Natural killer cell treated with Interleukin-12 subunit alpha and Interleukin-12 subunit beta and Interleukin-15 and Interleukin-18, amount 100 ng/mL, for 72 hours (primary cell): ENCODE measurements at regions not wholly inside any gene's neighbourhood (a gene's known extent, or its start where the extent isn't known, plus 50 kb on each side); places are given as distances from the start of the nearest gene placed in this dataset.
"Not testable (repeated sequence)": the region's sequence is repeated elsewhere in the genome, so short reads cannot be mapped to it uniquely, and the experiment has no call there.

Experiments
- ATAC-seq, 2 donors: fragments of 150-1000 bp; cut with Tn5 transposase in 1 of 2; sonication (Bioruptor Pico), chemical (Tn5 transposase) in 1 of 2; 2 replicates each; pipeline ENCODE4 v1.10.0; 2021
- DNase-seq: peaks from one replicate; pipeline ENCODE4 v3.0.0; 2022; ENCODE audit warnings: low spot score
- H3K27ac Mint-ChIP-seq, 2 donors: 1 replicate in 1 of 2; 2 replicates in 1 of 2; pipeline ENCODE4 v1.8.0; 2022; ENCODE audit warnings: mixed read lengths in 2 of 2, mild to moderate bottlenecking in 1 of 2, moderate library complexity in 1 of 2
- H3K27me3 Mint-ChIP-seq, 2 donors: 1 replicate in 1 of 2; 2 replicates in 1 of 2; pipeline ENCODE4 v1.8.0; 2022; ENCODE audit warnings: mixed read lengths in 2 of 2
- H3K36me3 Mint-ChIP-seq: one replicate; pipeline ENCODE4 v1.8.0; 2022; ENCODE audit warnings: mixed read lengths
- H3K4me1 Mint-ChIP-seq, 2 donors: 1 replicate in 1 of 2; 2 replicates in 1 of 2; pipeline ENCODE4 v1.8.0; 2022; ENCODE audit warnings: low read depth in 2 of 2, mixed read lengths in 2 of 2, mild to moderate bottlenecking in 1 of 2
- H3K4me3 Mint-ChIP-seq: one replicate; pipeline ENCODE4 v1.8.0; 2022; ENCODE audit warnings: mixed read lengths
- H3K9me3 Mint-ChIP-seq: 2 replicates; pipeline ENCODE4 v1.8.0; 2022; ENCODE audit warnings: mixed read lengths

DNA sequence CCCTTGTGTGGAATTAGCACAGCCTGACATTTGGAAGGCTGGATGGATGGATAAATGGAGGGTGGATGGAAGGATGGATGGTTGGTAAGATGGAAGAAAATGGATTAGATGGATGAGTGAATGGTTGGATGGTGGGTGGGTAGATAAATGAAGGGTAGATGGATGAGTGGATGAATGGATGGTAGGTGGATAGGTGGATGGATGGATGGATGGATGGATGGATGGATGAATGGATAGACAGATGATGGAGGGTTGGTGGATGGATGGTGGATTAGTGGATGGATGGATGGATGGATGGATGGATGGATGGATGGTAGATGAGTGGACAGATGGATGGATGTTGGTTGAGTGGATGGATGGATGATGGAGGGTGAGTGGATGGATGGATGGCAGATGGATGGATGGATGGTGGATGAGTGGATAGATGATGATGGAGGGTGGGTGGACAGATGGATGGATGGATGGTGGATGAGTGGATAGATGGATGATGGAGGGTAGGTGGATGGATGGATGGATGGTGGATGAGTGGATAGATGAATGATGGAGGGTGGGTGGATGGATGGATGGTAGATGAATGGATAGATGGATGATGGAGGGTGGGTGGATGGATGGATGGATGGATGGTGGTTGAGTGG, 175.6 kb upstream of the PPP1R26 start:
- Mint-ChIP-seq H3K4me1 (peaks cover 0 to 5% of the 10 kb centered on the region in 2 donors), H3K36me3 (no peaks in the 10 kb centered on the region), H3K4me3 (peak overlapping the region; percentile 32), H3K9me3 (peaks cover 6% of the 10 kb centered on the region), H3K27ac (no peak overlapping the region), H3K27me3 (peaks cover 13 to 26% of the 10 kb centered on the region in 2 donors)
- no peak for DNase-seq
- no peak for ATAC-seq

DNA sequence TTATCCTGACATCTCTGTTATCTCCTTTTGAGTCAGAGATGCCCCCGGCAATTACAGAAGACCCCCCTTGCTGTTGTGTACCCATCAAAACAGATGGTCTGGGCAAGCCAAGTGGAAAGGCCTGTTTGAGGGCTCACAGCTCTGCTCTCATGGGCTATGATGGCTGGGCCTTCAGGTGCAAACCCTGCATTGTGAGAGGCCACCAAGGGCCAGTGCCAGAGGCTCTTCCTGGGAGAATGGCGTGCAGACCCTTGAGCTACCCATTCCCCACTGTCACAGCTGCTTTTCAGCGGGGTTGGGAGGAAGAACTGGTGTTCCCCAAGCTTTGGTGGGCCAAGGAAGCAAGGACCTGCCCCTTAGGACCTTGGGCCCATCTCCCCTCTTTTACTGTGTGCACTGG, 174.7 kb upstream of the PPP1R26 start:
- ATAC-seq (no peak), DNase-seq (no peak)
- peaks cover 0 to 5% of the 10 kb centered on the region in 2 donors for H3K4me1 Mint-ChIP-seq
- no peaks in the 10 kb centered on the region for H3K36me3 Mint-ChIP-seq
- H3K27ac Mint-ChIP-seq = no peak overlapping the region
- no peak overlapping the region for H3K4me3 Mint-ChIP-seq
- H3K27me3 Mint-ChIP-seq = peaks cover 13 to 26% of the 10 kb centered on the region in 2 donors
- peaks cover 6% of the 10 kb centered on the region for H3K9me3 Mint-ChIP-seq

DNA sequence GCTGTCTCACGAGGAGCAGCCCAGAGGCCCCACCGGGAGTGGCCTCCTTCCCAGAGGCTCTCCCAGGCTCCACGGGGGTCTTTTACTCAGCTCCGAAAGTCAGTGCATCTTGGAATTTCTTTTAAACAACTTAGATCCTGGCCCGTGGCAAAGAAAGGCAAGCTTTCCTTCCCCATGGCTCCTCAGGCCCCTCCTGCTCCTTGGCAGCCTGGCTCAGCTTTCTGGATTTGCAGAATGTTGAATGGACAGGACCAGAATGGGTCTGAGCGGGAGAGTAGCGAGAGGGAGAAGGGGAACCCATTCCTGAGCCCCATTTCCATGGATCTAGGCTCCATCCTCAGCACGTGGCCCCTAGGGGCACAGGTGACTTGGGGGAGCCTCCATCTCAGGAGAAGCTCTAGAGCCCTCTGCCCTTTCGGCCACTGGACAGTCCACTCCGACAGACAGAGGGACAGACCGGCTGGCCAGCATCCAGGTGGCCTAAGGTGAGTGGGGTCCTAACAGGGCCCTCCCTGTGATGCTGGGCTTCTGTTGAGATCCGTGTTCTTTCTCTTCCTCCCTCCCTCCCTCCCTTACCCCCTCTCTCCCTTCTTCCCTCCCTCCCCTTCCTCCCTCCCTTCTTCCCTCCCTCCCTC, 173.9 kb upstream of the PPP1R26 start:
- H3K27me3 Mint-ChIP-seq = peaks cover 13 to 31% of the 10 kb centered on the region in 2 donors
- H3K27ac Mint-ChIP-seq = no peak overlapping the region
- no peak for ATAC-seq
- no peak overlapping the region for H3K4me3 Mint-ChIP-seq
- peaks cover 6% of the 10 kb centered on the region for H3K9me3 Mint-ChIP-seq
- H3K36me3 Mint-ChIP-seq = no peaks in the 10 kb centered on the region
- no peak for DNase-seq
- peaks cover 0 to 5% of the 10 kb centered on the region in 2 donors for H3K4me1 Mint-ChIP-seq

DNA sequence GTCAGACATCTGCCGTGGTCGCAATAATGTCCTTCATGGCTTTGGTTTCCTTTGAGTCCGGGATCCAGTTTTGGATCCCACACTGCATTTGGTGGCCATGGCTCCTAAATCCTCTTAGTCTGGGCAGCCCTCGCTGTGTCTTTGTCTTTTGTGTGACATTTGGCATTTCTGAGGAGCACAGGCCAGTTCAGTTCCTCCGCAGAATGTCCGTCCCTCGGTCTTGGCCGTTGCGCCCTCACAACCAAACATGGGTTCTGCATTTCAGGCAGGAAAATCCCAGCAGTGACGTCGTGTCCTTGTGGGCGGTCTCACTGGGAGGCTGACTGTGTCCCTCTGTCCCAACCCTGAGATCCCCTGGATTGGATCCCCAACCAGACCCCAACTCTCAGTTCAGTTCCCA, 172.9 kb upstream of the PPP1R26 start:
- peaks cover 6% of the 10 kb centered on the region for H3K9me3 Mint-ChIP-seq
- ATAC-seq = no peak
- H3K27ac Mint-ChIP-seq = no peak overlapping the region
- no peaks in the 10 kb centered on the region for H3K36me3 Mint-ChIP-seq
- no peak overlapping the region for H3K4me3 Mint-ChIP-seq
- no peak for DNase-seq
- peaks cover 13 to 34% of the 10 kb centered on the region in 2 donors for H3K27me3 Mint-ChIP-seq
- peaks cover 0 to 5% of the 10 kb centered on the region in 2 donors for H3K4me1 Mint-ChIP-seq

DNA sequence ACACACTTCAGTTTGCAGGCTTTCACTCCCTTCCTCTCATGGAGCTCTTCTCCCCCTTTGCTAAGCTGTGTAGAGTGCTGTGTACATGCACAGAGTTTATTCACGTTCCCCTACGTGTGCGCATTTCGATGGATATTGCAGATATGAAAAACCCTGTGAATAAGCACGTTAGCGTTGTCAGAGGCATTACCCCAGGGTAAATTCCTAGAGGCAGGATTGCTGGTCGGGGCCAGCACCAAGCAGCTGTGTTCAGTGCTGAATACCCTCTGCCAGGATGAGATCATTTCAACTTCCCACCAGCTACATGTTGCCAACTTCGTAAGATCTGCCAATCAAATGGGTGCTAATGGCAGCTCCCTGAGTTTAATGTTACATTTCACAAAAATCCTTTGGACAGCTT, 172.3 kb upstream of the PPP1R26 start:
- Mint-ChIP-seq H3K4me1 (peaks cover 0 to 5% of the 10 kb centered on the region in 2 donors), H3K36me3 (peaks cover under 1% of the 10 kb centered on the region), H3K4me3 (no peak overlapping the region), H3K27me3 (peaks cover 13 to 35% of the 10 kb centered on the region in 2 donors), H3K9me3 (peaks cover 6% of the 10 kb centered on the region), H3K27ac (no peak overlapping the region)
- DNase-seq (no peak), ATAC-seq (no peak)

DNA sequence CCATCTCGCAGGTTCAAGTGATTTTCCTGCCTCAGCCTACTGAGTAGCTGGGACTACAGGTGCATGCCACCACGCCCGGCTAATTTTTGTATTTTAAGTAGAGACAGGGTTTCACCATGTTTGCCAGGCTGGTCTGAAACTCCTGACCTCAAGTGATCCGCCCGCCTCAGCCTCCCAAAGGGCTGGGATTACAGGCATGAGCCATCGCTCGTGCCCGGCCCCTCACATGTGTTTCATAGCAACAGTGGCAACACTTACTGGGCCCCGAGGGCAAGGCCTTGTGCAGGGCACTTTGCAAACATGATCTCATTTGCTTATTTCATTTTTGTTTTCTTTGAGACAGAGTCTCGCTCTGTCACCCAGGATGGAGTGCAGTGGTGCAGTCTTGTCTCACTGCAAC, 171.7 kb upstream of the PPP1R26 start:
- ATAC-seq, H3K36me3 Mint-ChIP-seq, H3K9me3 Mint-ChIP-seq, H3K4me1 Mint-ChIP-seq, H3K4me3 Mint-ChIP-seq, DNase-seq, H3K27ac Mint-ChIP-seq: not testable (repeated sequence)
- H3K27me3 Mint-ChIP-seq = peaks cover 17 to 42% of the 10 kb centered on the region in 2 donors

DNA sequence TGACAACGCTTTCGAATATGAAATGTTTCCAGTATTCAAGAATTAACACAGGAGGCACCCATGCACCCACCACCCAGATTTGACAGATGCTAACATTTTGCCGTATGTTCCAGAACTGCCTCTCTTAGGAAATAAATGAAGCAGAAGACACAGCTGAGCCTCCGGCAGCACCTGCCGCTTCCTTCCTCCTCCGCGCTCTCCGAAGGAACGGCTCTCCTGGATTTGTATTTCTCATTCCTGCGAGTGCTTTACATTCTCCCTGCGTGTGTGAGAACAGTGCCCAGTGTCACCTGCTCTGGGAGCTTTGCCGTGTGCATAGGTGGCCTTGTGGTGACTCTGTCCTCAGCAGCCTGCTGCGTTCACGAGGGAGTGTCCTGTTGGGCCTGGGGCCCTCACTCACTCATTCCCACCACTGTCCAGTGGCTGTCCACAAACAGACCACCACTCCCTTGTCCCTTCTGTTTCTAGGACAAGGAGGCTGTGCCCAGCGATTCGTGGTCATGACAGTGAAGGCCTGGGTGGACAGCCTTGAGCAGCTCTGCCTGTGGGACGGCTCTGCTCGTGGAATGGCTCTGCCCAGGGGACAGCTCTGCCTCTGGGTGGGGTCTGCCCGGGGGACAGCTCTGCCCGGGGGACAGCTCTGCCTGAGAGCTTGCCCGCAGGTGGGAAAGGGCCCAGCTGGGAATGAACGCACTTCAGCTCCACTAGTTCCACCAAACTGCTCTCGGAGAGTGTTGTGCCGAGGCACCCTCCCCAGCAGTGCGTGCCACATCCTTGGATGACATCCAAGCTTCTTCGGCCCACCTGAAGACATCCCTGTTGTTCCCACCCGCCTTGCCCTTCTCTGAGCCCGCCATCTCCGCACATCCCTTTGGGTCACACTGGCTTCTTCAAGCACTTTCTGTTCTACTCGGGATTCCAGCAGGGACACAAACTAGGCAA, 170.5 kb upstream of the PPP1R26 start:
- DNase-seq = no peak
- H3K36me3 Mint-ChIP-seq = peaks cover 6% of the 10 kb centered on the region
- peak; percentile 20 to 53 for ATAC-seq
- peaks cover 17 to 47% of the 10 kb centered on the region in 2 donors for H3K27me3 Mint-ChIP-seq
- H3K27ac Mint-ChIP-seq = no peak overlapping the region
- peaks cover 1% of the 10 kb centered on the region for H3K9me3 Mint-ChIP-seq
- no peak overlapping the region for H3K4me3 Mint-ChIP-seq
- H3K4me1 Mint-ChIP-seq = no peaks in the 10 kb centered on the region

DNA sequence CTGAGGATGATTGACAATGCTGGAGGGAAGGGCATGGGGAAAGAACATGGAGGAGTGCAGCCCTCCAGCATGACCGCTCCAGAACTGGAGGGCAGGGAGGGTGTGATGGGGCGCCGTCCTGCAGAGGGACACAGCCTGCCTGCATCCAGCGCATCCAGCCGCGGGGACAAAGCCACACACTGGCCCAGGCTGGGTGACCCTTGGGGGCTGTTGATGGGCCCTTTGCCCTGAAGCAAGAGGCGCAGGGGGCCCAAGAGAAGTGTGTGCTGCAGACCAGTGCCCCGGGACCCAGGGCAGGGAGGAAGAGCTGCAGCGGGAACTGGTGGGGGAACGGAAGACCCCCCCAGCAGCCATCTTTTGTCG, 169.8 kb upstream of the PPP1R26 start:
- ATAC-seq = peak in 1 of 2 donors; percentile 11
- no peak overlapping the region for H3K4me3 Mint-ChIP-seq
- H3K27ac Mint-ChIP-seq = no peak overlapping the region
- H3K36me3 Mint-ChIP-seq = peaks cover 6% of the 10 kb centered on the region
- no peaks in the 10 kb centered on the region for H3K4me1 Mint-ChIP-seq
- H3K27me3 Mint-ChIP-seq = peaks cover 14 to 43% of the 10 kb centered on the region in 2 donors
- no peak for DNase-seq
- H3K9me3 Mint-ChIP-seq = no peaks in the 10 kb centered on the region

DNA sequence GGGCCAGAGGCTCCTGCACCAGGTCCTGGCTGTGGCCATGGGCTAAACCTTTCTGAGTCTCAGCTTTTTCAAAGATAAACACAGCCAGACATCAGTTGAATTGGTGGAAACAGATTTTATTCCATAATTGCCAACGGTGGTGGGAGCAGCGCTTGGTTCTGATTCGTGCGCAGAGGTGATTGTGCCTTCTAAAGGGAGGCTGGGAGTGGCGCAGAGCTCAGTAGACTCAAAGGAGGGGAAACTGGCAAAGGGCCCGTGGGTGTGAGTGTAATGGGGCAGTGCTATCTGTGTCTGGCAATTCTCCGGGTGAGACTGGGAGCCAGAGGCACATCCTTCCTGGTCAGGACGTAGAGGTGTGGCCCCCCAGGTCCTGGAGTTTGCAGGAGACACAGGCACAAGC, 169.4 kb upstream of the PPP1R26 start:
- DNase-seq = no peak

DNA sequence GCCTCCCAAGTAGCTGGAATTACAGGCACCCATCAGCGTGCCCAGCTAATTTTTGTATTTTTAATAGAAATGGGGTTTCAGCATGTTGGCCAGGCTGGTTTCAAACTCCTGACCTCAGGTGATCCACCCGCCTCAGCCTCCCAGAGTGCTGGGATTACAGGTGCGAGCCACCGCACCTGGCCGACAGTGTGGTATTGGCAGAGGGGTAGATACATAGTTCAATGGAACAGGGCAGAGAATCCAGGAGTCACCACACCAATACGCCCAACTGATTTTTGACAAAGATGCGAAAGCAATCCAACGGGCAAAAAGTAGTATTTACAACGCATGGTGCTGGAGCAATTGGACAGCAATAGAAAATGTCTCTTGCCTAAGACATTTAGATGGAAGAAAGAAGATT, 164.0 kb upstream of the PPP1R26 start:
- no peak for ATAC-seq
- DNase-seq = no peak
- no peaks in the 10 kb centered on the region for H3K9me3 Mint-ChIP-seq
- no peaks in the 10 kb centered on the region for H3K4me1 Mint-ChIP-seq
- no peak overlapping the region for H3K27ac Mint-ChIP-seq
- peaks cover 6% of the 10 kb centered on the region for H3K36me3 Mint-ChIP-seq
- peaks cover 11 to 50% of the 10 kb centered on the region in 2 donors for H3K27me3 Mint-ChIP-seq
- H3K4me3 Mint-ChIP-seq = no peak overlapping the region

More for the DNA sequence above, 169.4 kb upstream of the PPP1R26 start:
- Mint-ChIP-seq H3K27me3 (peaks cover 14 to 47% of the 10 kb centered on the region in 2 donors), H3K27ac (no peak overlapping the region), H3K9me3 (no peaks in the 10 kb centered on the region), H3K36me3 (peaks cover 6% of the 10 kb centered on the region), H3K4me3 (no peak overlapping the region), H3K4me1 (no peaks in the 10 kb centered on the region)
- no peak for ATAC-seq

DNA sequence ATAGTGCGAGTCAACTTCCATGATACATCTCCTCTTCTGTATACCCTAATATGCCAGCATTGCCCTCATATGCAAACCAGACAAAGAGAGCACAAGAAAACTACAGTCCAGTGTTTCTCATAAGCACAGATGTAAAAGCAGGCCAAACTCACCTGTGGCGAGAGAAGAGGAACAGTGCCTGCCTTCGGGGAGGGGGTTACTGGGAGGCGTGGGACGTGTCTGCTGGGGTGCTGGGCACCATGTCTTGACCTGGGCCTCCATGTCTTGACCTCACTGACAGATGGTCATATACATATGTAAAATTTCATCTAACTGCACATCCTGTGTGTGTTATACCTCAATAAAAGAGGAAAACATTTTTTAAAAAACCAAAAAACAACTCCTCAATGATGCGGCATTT, 159.3 kb upstream of the PPP1R26 start:
- H3K4me1 Mint-ChIP-seq = no peaks in the 10 kb centered on the region
- H3K9me3 Mint-ChIP-seq = no peaks in the 10 kb centered on the region
- H3K4me3 Mint-ChIP-seq = no peak overlapping the region
- DNase-seq (no peak), ATAC-seq (no peak)
- H3K27ac Mint-ChIP-seq = no peak overlapping the region
- peaks cover 11 to 21% of the 10 kb centered on the region in 2 donors for H3K27me3 Mint-ChIP-seq
- no peaks in the 10 kb centered on the region for H3K36me3 Mint-ChIP-seq

DNA sequence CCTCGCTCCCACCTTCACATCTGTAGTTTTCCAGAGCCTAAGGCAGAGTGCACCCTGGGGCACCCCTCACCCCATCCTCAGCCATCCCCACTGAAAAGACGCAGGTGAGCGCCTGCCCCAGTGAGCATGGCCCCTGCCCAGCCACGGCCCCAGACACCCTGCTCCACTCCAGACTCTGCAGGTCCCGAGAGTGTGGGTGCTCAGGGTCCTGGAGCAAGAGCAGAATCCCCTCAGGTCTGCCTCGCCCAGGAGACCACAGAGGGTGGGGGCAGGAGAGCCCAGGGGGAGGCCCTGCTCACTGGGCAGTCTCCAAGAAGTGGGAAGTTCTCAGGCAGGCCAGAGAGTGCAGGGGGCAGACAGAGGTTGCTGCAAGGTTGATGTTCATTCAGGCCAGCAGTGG, 158.6 kb upstream of the PPP1R26 start:
- ATAC-seq = peak; percentile 46 to 61
- no peaks in the 10 kb centered on the region for H3K9me3 Mint-ChIP-seq
- no peak overlapping the region for H3K4me3 Mint-ChIP-seq
- no peaks in the 10 kb centered on the region for H3K4me1 Mint-ChIP-seq
- H3K27ac Mint-ChIP-seq = no peak overlapping the region
- no peaks in the 10 kb centered on the region for H3K36me3 Mint-ChIP-seq
- peaks cover 11 to 15% of the 10 kb centered on the region in 2 donors for H3K27me3 Mint-ChIP-seq
- no peak for DNase-seq

DNA sequence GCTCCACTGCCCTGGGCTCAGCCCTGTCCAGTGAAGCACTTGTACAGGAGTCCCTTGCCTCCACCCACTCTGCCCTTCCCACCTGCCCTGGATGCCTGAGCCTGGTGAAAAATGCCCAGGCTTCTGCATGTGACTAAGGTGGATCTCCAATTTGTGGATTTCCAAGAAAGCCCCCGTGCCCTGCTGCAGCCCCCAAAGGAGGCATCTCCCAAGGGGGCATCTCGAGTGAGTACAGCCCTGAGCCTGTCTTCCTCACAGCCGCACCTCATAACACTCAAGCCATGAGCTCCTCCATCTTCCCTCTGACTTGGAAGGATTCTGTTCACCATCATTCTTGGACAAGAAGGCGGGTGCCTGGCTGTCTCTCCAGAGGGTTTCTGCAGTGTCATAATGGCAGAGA, 158.0 kb upstream of the PPP1R26 start:
- DNase-seq = no peak
- peaks cover 8 to 11% of the 10 kb centered on the region in 2 donors for H3K27me3 Mint-ChIP-seq
- H3K9me3 Mint-ChIP-seq = no peaks in the 10 kb centered on the region
- ATAC-seq = no peak
- H3K36me3 Mint-ChIP-seq = no peaks in the 10 kb centered on the region
- H3K4me1 Mint-ChIP-seq = no peaks in the 10 kb centered on the region
- H3K4me3 Mint-ChIP-seq = no peak overlapping the region
- no peak overlapping the region for H3K27ac Mint-ChIP-seq

DNA sequence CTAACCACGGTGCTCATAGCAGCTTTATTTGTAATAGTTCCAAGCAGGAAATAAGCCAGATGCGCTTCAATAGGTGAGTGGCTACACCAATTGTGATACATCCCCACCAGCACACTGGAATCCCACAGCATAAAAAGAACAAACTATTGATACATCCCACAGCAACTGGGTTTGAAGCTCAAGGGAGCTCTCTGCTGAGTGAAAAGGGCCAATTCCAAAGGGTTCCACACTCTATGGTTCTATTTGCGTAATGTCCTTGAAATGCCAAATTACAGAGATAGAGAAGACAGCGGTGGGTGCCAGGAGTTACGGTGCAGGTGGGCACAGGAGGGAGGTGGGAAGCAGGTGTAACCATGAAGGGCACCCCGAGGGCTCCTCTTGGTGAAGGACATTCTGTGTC, 155.3 kb upstream of the PPP1R26 start:
- peaks cover 7 to 11% of the 10 kb centered on the region in 2 donors for H3K27me3 Mint-ChIP-seq
- no peaks in the 10 kb centered on the region for H3K9me3 Mint-ChIP-seq
- DNase-seq (no peak), ATAC-seq (no peak)
- H3K27ac Mint-ChIP-seq = no peak overlapping the region
- no peaks in the 10 kb centered on the region for H3K4me1 Mint-ChIP-seq
- H3K4me3 Mint-ChIP-seq = no peak overlapping the region
- no peaks in the 10 kb centered on the region for H3K36me3 Mint-ChIP-seq
